H9 (cell line): ENCODE measurements at regions not wholly inside any gene's neighbourhood (a gene's known extent, or its start where the extent isn't known, plus 50 kb on each side); places are given as distances from the start of the nearest gene placed in this dataset.

Source experiments
- DNase-seq: peaks from one replicate; pipeline ENCODE4 v3.0.0-alpha.2; 2017
- H2AFZ ChIP-seq: one replicate; pipeline ENCODE4 v1.6.1; 2013; ENCODE audit warnings: mild to moderate bottlenecking, low read length, control low read depth, moderate library complexity
- H2AK5ac ChIP-seq: 2 replicates; pipeline ENCODE4 v1.6.1; 2013; ENCODE audit warnings: low read length, control low read depth, mixed read lengths; ENCODE audit not compliant: insufficient read length
- H2BK120ac ChIP-seq: one replicate; pipeline ENCODE4 v1.6.1; 2013; ENCODE audit warnings: low read depth, mild to moderate bottlenecking, low read length, control low read depth, inconsistent platforms; ENCODE audit not compliant: poor library complexity, severe bottlenecking
- H2BK12ac ChIP-seq: 2 replicates; pipeline ENCODE4 v1.6.1; 2013; ENCODE audit warnings: low read length, control low read depth, mixed read lengths, low read depth; ENCODE audit not compliant: insufficient read length
- H2BK15ac ChIP-seq: 2 replicates; pipeline ENCODE4 v1.6.1; 2013; ENCODE audit warnings: low read depth, low read length, control low read depth
- H2BK20ac ChIP-seq: one replicate; pipeline ENCODE4 v1.6.1; 2013; ENCODE audit warnings: low read depth, mild to moderate bottlenecking, low read length, control low read depth, inconsistent platforms; ENCODE audit not compliant: poor library complexity, severe bottlenecking
- H2BK5ac ChIP-seq: 2 replicates; pipeline ENCODE4 v1.6.1; 2013; ENCODE audit warnings: low read length, control low read depth, mixed read lengths; ENCODE audit not compliant: insufficient read length
- H3K14ac ChIP-seq: 2 replicates; pipeline ENCODE4 v1.6.1; 2013; ENCODE audit warnings: low read length, control low read depth; ENCODE audit not compliant: insufficient read depth
- H3K18ac ChIP-seq: 2 replicates; pipeline ENCODE4 v1.6.1; 2013; ENCODE audit warnings: low read depth, mild to moderate bottlenecking, mixed read lengths, low read length, control low read depth; ENCODE audit not compliant: insufficient read length
- H3K23ac ChIP-seq: 2 replicates; pipeline ENCODE4 v1.6.1; 2013; ENCODE audit warnings: low read length, control low read depth, mixed read lengths, low read depth; ENCODE audit not compliant: insufficient read length
- H3K23me2 ChIP-seq: 2 replicates; pipeline ENCODE4 v1.6.1; 2013; ENCODE audit warnings: low read depth, mild to moderate bottlenecking, mixed read lengths, low read length, control low read depth; ENCODE audit not compliant: insufficient read length, poor library complexity, severe bottlenecking
- H3K27ac ChIP-seq: 2 replicates; pipeline ENCODE4 v1.5.1; 2013; ENCODE audit warnings: low read length, control low read depth, mixed read lengths, low read depth; ENCODE audit not compliant: insufficient read length
- H3K27me3 ChIP-seq: 2 replicates; pipeline ENCODE4 v1.6.1; 2013; ENCODE audit warnings: low read length, control low read depth, inconsistent platforms; ENCODE audit not compliant: insufficient read depth
- H3K4ac ChIP-seq: 2 replicates; pipeline ENCODE4 v1.6.1; 2013; ENCODE audit warnings: low read depth, mild to moderate bottlenecking, control low read depth, inconsistent platforms, low read length, moderate library complexity
- H3K4me1 ChIP-seq: 2 replicates; pipeline ENCODE4 v1.6.1; 2013; ENCODE audit warnings: low read length, control low read depth, inconsistent platforms; ENCODE audit not compliant: insufficient read depth
- H3K4me2 ChIP-seq: 2 replicates; pipeline ENCODE4 v1.6.1; 2013; ENCODE audit warnings: low read length, control low read depth, mixed read lengths; ENCODE audit not compliant: insufficient read length, insufficient read depth
- H3K56ac ChIP-seq: 2 replicates; pipeline ENCODE4 v1.6.1; 2013; ENCODE audit warnings: low read depth, mild to moderate bottlenecking, mixed read lengths, low read length, control low read depth; ENCODE audit not compliant: insufficient read length
- H3K79me1 ChIP-seq: 2 replicates; pipeline ENCODE4 v1.6.1; 2013; ENCODE audit warnings: low read depth, mild to moderate bottlenecking, moderate library complexity, low read length, control low read depth, inconsistent platforms; ENCODE audit not compliant: insufficient read depth, poor library complexity, severe bottlenecking
- H3K79me2 ChIP-seq: 2 replicates; pipeline ENCODE4 v1.6.1; 2013; ENCODE audit warnings: low read length, control low read depth, inconsistent platforms; ENCODE audit not compliant: insufficient read depth
- H3K9ac ChIP-seq: 2 replicates; pipeline ENCODE4 v1.6.1; 2013; ENCODE audit warnings: low read length, control low read depth, mixed read lengths; ENCODE audit not compliant: insufficient read length; ENCODE audit errors: extremely low read depth
- H3K9me3 ChIP-seq: one replicate; pipeline ENCODE4 v1.6.1; 2013; ENCODE audit warnings: low read depth, low read length, inconsistent platforms; ENCODE audit not compliant: control insufficient read depth
- H3T11ph ChIP-seq: one replicate; pipeline ENCODE4 v1.6.1; 2013; ENCODE audit warnings: mild to moderate bottlenecking, low read length, control low read depth, inconsistent platforms
- H4K20me1 ChIP-seq: one replicate; pipeline ENCODE4 v1.6.1; 2013; ENCODE audit not compliant: control insufficient read depth, insufficient read length, insufficient read depth
- H4K5ac ChIP-seq: 2 replicates; pipeline ENCODE4 v1.6.1; 2013; ENCODE audit warnings: low read depth, mild to moderate bottlenecking, mixed read lengths, low read length, control low read depth; ENCODE audit not compliant: insufficient read length
- H4K8ac ChIP-seq: replicated peaks from 2 replicates; pipeline ENCODE4 v1.6.1; 2013; ENCODE audit warnings: low read length, control low read depth, mixed read lengths, low read depth; ENCODE audit not compliant: insufficient read length
- H4K91ac ChIP-seq: 2 replicates; pipeline ENCODE4 v1.6.1; 2013; ENCODE audit warnings: low read depth, mild to moderate bottlenecking, moderate library complexity, mixed read lengths, low read length, control low read depth; ENCODE audit not compliant: insufficient read length
- H3K27ac Mint-ChIP-seq, 3 experiments: 2 replicates in 2 of 3; 3 replicates in 1 of 3; pipeline ENCODE4 v1.8.0; 2020 to 2021; ENCODE audit warnings: mixed read lengths in 3 of 3, mild to moderate bottlenecking in 1 of 3, moderate library complexity in 1 of 3
- H3K27me3 Mint-ChIP-seq: 2 replicates; pipeline ENCODE4 v1.8.0; 2021; ENCODE audit warnings: low read depth, mild to moderate bottlenecking, moderate library complexity, mixed read lengths
- H3K36me3 Mint-ChIP-seq, 3 experiments: 2 replicates in 2 of 3; 3 replicates in 1 of 3; pipeline ENCODE4 v1.8.0; 2020 to 2021; ENCODE audit warnings: low read depth in 3 of 3, mixed read lengths in 3 of 3; ENCODE audit not compliant: insufficient read depth in 1 of 3
- H3K4me1 Mint-ChIP-seq, 2 experiments: 2 replicates each; pipeline ENCODE4 v1.8.0; 2020; ENCODE audit warnings: mixed read lengths in 2 of 2
- H3K4me3 Mint-ChIP-seq, 2 experiments: 2 replicates in 1 of 2; 3 replicates in 1 of 2; pipeline ENCODE4 v1.8.0; 2020 to 2021; ENCODE audit warnings: mild to moderate bottlenecking in 2 of 2, mixed read lengths in 2 of 2, moderate library complexity in 1 of 2
- H3K9me3 Mint-ChIP-seq, 2 experiments: 2 replicates in 1 of 2; 3 replicates in 1 of 2; pipeline ENCODE4 v1.8.0; 2020; ENCODE audit warnings: mild to moderate bottlenecking in 2 of 2, mixed read lengths in 2 of 2, moderate library complexity in 1 of 2
- CTCF ChIP-seq: fragments of 200-600 bp; sonication (generic); conservative IDR thresholded peaks from 3 replicates; pipeline ENCODE4 v1.8.0; 2021; ENCODE audit warnings: antibody characterized with exemption, mild to moderate bottlenecking
- WGBS: extraction: QIAGEN DNeasy Blood & Tissue Kit; methylation state at CpG from one replicate; pipeline ENCODE4 v1.1.7; 2013; ENCODE audit warnings: missing lambda C conversion rate, low lambda C conversion rate, mixed read lengths; ENCODE audit not compliant: insufficient read length; ENCODE audit errors: extremely low coverage; 5-methylcytosine and 5-hydroxymethylcytosine counted together

- WGBS, result no CpG with 5 or more reads among the region's 1 CpG
- H3K4me2 ChIP-seq, result no peak overlapping the region
- no peak overlapping the region for H3K4ac ChIP-seq
- DNase-seq, result no peak
- no peak overlapping the region for H3K18ac ChIP-seq
- no peak overlapping the region for H4K5ac ChIP-seq
- no peak overlapping the region for H3K14ac ChIP-seq
- no peak overlapping the region for H2AFZ ChIP-seq
- no peak overlapping the region for H3K27ac ChIP-seq
- no peak overlapping the region for H3K56ac ChIP-seq
- H3T11ph ChIP-seq, result no peak overlapping the region
- H2AK5ac ChIP-seq, result no peak overlapping the region
- H3K23ac ChIP-seq, result no peak overlapping the region
- H2BK120ac ChIP-seq, result no peak overlapping the region
- no peak for TF ChIP-seq CTCF
- no peaks in the 10 kb centered on the region for H4K20me1 ChIP-seq
- Mint-ChIP-seq H3K4me3 (no peak overlapping the region), H3K4me1 (no peaks in the 10 kb centered on the region), H3K36me3 (peaks cover 13 to 37% (median 23%) of the 10 kb centered on the region in 3 experiments), H3K27me3 (no peaks in the 10 kb centered on the region), H3K27ac (no peak overlapping the region), H3K9me3 (peaks cover 34 to 39% of the 10 kb centered on the region in 2 experiments)
- no peak overlapping the region for H2BK12ac ChIP-seq
- no peaks in the 10 kb centered on the region for H3K4me1 ChIP-seq
- H3K79me1 ChIP-seq, result no peaks in the 10 kb centered on the region
- H4K91ac ChIP-seq, result no peak overlapping the region
- H4K8ac ChIP-seq, result no peak overlapping the region
- peaks cover 16% of the 10 kb centered on the region for H3K9me3 ChIP-seq
- no peaks in the 10 kb centered on the region for H3K27me3 ChIP-seq
- no peaks in the 10 kb centered on the region for H3K23me2 ChIP-seq
- H2BK20ac ChIP-seq, result no peak overlapping the region
- no peaks in the 10 kb centered on the region for H3K79me2 ChIP-seq
- no peak overlapping the region for H2BK15ac ChIP-seq
- H2BK5ac ChIP-seq, result no peak overlapping the region
- H3K9ac ChIP-seq, result no peak overlapping the region
Measured at GRCh38 chr13:68905186-68905585, 1202.4 kb upstream of the ATXN8OS start.
